ENCODE measurements at regions not wholly inside any gene's neighbourhood (a gene's known extent, or its start where the extent isn't known, plus 50 kb on each side); places are given as distances from the start of the nearest gene placed in this dataset.
"Not testable (repeated sequence)": the region's sequence is repeated elsewhere in the genome, so short reads cannot be mapped to it uniquely, and the experiment has no call there.

GRCh38 chr1:147414505-147415163 lies 126.7 kb upstream of the BCL9 start:
- no peak overlapping the region for H3K27ac ChIP-seq
- no peak for TF ChIP-seq ZFX (IDR thresholded peaks at IDR 0.05; ENCODE audit: borderline replicate concordance)
- TF ChIP-seq, protein P1, sequence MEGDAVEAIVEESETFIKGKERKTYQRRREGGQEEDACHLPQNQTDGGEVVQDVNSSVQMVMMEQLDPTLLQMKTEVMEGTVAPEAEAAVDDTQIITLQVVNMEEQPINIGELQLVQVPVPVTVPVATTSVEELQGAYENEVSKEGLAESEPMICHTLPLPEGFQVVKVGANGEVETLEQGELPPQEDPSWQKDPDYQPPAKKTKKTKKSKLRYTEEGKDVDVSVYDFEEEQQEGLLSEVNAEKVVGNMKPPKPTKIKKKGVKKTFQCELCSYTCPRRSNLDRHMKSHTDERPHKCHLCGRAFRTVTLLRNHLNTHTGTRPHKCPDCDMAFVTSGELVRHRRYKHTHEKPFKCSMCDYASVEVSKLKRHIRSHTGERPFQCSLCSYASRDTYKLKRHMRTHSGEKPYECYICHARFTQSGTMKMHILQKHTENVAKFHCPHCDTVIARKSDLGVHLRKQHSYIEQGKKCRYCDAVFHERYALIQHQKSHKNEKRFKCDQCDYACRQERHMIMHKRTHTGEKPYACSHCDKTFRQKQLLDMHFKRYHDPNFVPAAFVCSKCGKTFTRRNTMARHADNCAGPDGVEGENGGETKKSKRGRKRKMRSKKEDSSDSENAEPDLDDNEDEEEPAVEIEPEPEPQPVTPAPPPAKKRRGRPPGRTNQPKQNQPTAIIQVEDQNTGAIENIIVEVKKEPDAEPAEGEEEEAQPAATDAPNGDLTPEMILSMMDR (IDR thresholded peaks at IDR 0.05), result no peak

- TF ChIP-seq ZFX (IDR thresholded peaks at IDR 0.05; ENCODE audit: borderline replicate concordance), result no peak
- TF ChIP-seq, protein P1 (IDR thresholded peaks at IDR 0.05), result no peak
- no peak overlapping the region for H3K27ac ChIP-seq
Measured at GRCh38 chr1:147417024-147417423, 124.3 kb upstream of the BCL9 start.

DNA sequence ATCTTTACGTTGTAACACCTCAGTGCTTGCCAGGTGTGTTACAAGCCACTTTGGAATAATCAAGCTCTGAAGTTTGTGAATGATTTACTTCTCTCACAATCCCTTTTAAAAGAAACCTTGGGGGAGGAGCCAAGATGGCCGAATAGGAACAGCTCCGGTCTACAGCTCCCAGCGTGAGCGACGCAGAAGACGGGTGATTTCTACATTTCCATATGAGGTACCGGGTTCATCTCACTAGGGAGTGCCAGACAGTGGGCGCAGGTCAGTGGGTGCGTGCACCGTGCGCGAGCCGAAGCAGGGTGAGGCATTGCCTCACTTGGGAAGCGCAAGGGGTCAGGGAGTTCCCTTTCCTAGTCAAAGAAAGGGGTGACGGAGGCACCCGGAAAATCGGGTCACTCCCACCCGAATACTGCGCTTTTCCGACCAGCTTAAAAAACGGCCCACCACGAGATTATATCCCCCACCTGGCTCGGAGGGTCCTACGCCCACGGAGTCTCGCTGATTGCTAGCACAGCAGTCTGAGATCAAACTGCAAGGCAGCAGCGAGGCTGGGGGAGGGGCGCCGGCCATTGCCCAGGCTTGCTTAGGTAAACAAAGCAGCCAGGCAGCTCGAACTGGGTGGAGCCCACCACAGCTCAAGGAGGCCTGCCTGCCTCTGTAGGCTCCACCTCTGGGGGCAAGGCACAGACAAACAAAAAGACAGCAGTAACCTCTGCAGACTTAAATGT lies 118.0 kb upstream of the BCL9 start:
- not testable (repeated sequence) for H3K27ac ChIP-seq

DNA sequence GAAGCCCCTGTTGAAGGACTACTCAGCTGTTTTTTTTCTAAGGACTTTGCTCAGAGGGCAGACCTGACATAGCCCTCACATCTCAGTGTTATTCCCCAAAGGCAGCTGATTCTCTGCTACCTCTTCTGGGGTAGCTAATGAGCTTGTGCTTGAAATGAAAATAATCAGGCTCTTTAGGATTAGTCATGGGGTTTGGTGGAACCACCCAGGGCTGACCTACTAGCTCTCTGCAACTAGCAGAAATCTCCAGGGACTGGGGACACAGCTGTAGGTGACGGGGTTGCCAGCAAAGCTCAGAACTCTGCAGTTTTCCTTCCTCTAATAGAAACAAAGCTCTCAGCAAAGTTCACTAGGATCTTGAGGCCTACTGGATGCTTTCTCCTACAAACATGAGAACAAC lies 106.4 kb upstream of the BCL9 start:
- no peak for TF ChIP-seq ZFX (IDR thresholded peaks at IDR 0.05; ENCODE audit: borderline replicate concordance)
- TF ChIP-seq, protein P1 (IDR thresholded peaks at IDR 0.05), result no peak
- no peak overlapping the region for H3K27ac ChIP-seq

- TF ChIP-seq ZFX (IDR thresholded peaks at IDR 0.05; ENCODE audit: borderline replicate concordance), result no peak
- TF ChIP-seq, protein P1 (IDR thresholded peaks at IDR 0.05), result no peak
- no peak overlapping the region for H3K27ac ChIP-seq
Measured at GRCh38 chr1:147444381-147444780, 96.9 kb upstream of the BCL9 start.

- TF ChIP-seq, protein P1 (IDR thresholded peaks at IDR 0.05), result no peak
- no peak for TF ChIP-seq ZFX (IDR thresholded peaks at IDR 0.05; ENCODE audit: borderline replicate concordance)
- H3K27ac ChIP-seq, result no peak overlapping the region
Measured at GRCh38 chr1:147451628-147452027, 89.7 kb upstream of the BCL9 start.

DNA sequence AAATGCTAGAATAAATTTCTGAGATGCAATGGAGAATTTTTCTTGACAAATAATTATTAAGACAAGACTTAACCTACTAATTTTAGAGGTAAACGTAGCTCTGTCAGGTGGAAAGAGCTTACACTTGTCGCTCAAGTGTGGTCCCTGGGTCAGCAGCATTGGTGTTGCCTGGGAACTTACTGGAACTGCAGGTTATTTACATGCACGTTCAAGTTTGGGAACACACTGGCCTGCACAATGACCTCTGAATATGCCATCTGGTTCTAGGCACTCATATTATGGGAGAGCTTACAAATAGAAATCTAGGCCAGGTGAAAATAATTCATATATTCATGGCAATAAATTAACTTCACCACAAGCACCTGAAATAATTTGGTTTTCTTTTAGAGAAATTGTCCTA lies 88.5 kb upstream of the BCL9 start:
- no peak for TF ChIP-seq ZFX (IDR thresholded peaks at IDR 0.05; ENCODE audit: borderline replicate concordance)
- TF ChIP-seq, protein P1 (IDR thresholded peaks at IDR 0.05), result no peak
- H3K27ac ChIP-seq, result no peak overlapping the region
